GM12878 (cell line): ENCODE measurements at regions not wholly inside any gene's neighbourhood (a gene's known extent, or its start where the extent isn't known, plus 50 kb on each side); places are given as distances from the start of the nearest gene placed in this dataset.

Experiments
- ATAC-seq: fragments of 200-7000 bp; cut with Tn5 transposase; 3 replicates; pipeline ENCODE4 v1.9.1; 2020; ENCODE audit warnings: mild to moderate bottlenecking, moderate library complexity
- BruUV-seq: library from RNA; stranded (reverse); fragments of 400-500 nt; replicated peaks from 2 replicates; lab custom pipeline; 2021; lab: Mats Ljungman, UMichigan
- CTCF ChIA-PET: fragments of 300-600 bp; sonication (Branson Sonifier 250); formaldehyde crosslinking; extraction: SDS; loops from one replicate; lab custom pipeline; 2021; ENCODE audit warnings: inconsistent platforms; lab: Yijun Ruan, JAX
- POLR2A ChIA-PET: fragments of 350-600 bp; formaldehyde crosslinking; extraction: SDS; loops from one replicate; lab custom pipeline; 2021; ENCODE audit warnings: inconsistent platforms; lab: Charles Lee
- RAD21 ChIA-PET: fragments of 300-600 bp; sonication (Branson Sonifier 250); formaldehyde crosslinking; loops from one replicate; lab custom pipeline; 2023; ENCODE audit warnings: antibody characterized with exemption; ENCODE audit not compliant: unreplicated experiment; lab: Charles Lee
- SMC1A ChIA-PET: fragments of 300-600 bp; sonication (Branson Sonifier 250); formaldehyde crosslinking; loops from one replicate; lab custom pipeline; 2023; ENCODE audit not compliant: unreplicated experiment, uncharacterized antibody; lab: Charles Lee
- DNase-seq: peaks from one replicate; pipeline ENCODE4 v3.0.0-alpha.2; 2011; ENCODE audit warnings: low read depth, low spot score
- FAIRE-seq: peaks from 3 replicates; lab custom pipeline; 2011; peaks lifted over from hg19 to GRCh38; lab: Jason Lieb, UNC
- H2AFZ ChIP-seq: 2 replicates; pipeline ENCODE4 v1.6.0; 2011; ENCODE audit warnings: low read depth, low read length, control low read depth; ENCODE audit not compliant: control insufficient read depth
- H3K27ac ChIP-seq: 2 replicates; pipeline ENCODE4 v1.5.1; 2011; ENCODE audit warnings: control low read depth; ENCODE audit not compliant: control insufficient read depth, insufficient read depth
- H3K27me3 ChIP-seq, 2 experiments: replicated peaks in 1 of 2; 2 replicates each; pipeline versions ENCODE4 v1.6.0 to v1.6.1; 2011; ENCODE audit warnings: low read length in 1 of 2; ENCODE audit not compliant: control insufficient read depth in 2 of 2, insufficient read depth in 2 of 2
- H3K36me3 ChIP-seq, 2 experiments: 2 replicates each; pipeline ENCODE4 v1.5.1; 2011; ENCODE audit warnings: low read length in 1 of 2; ENCODE audit not compliant: control insufficient read depth in 2 of 2, insufficient read depth in 2 of 2
- H3K4me1 ChIP-seq: 2 replicates; pipeline ENCODE4 v1.6.1; 2011; ENCODE audit warnings: mild to moderate bottlenecking, low read length, moderate library complexity, mixed read lengths; ENCODE audit not compliant: control insufficient read depth, insufficient read depth
- H3K4me2 ChIP-seq: 2 replicates; pipeline ENCODE4 v1.6.0; 2011; ENCODE audit warnings: control low read depth; ENCODE audit not compliant: control insufficient read depth, insufficient read depth
- H3K4me3 ChIP-seq: fragments of 200-600 bp; sonication (generic); 2 replicates; pipeline ENCODE4 v1.5.1; 2016
- H3K79me2 ChIP-seq: 2 replicates; pipeline ENCODE4 v1.6.0; 2011; ENCODE audit warnings: low read length; ENCODE audit not compliant: control insufficient read depth, insufficient read depth
- H3K9ac ChIP-seq: 2 replicates; pipeline ENCODE4 v1.8.0; 2011; ENCODE audit warnings: low read length, control low read depth, mixed read lengths; ENCODE audit not compliant: control insufficient read depth, insufficient read depth
- H3K9me3 ChIP-seq: replicated peaks from 3 replicates; pipeline ENCODE4 v1.5.1; 2011; ENCODE audit warnings: mild to moderate bottlenecking, low read length; ENCODE audit not compliant: control insufficient read depth, insufficient read depth
- H4K20me1 ChIP-seq: 2 replicates; pipeline ENCODE4 v1.6.0; 2011; ENCODE audit not compliant: control insufficient read depth, insufficient read depth
- CHD4 ChIP-seq: fragments of 200-600 bp; sonication (generic); IDR thresholded peaks from 2 replicates; pipeline ENCODE4 v1.6.1; 2016; ENCODE audit warnings: mild to moderate bottlenecking
- CREM ChIP-seq: IDR thresholded peaks from 2 replicates; pipeline ENCODE4 v1.6.1; 2014; ENCODE audit warnings: antibody characterized with exemption, low read depth
- KLF5 ChIP-seq: fragments of 450-650 bp; IDR thresholded peaks from 2 replicates; pipeline ENCODE4 v1.6.1; 2014; ENCODE audit warnings: mild to moderate bottlenecking; ENCODE audit not compliant: partially characterized antibody
- MTA3 ChIP-seq: IDR thresholded peaks from 2 replicates; pipeline ENCODE4 v1.6.1; 2012; ENCODE audit warnings: low read length, inconsistent platforms, borderline replicate concordance
- MYC ChIP-seq: IDR thresholded peaks from 2 replicates; pipeline ENCODE4 v1.6.1; 2011; ENCODE audit warnings: mild to moderate bottlenecking, low read length, moderate library complexity, inconsistent platforms; ENCODE audit not compliant: insufficient read depth, insufficient replicate concordance, insufficient read length, severe bottlenecking
- NFYB ChIP-seq: IDR thresholded peaks from 2 replicates; pipeline ENCODE4 v1.6.1; 2011; ENCODE audit warnings: low read depth, mild to moderate bottlenecking, low read length, improper control_type of control experiment, moderate library complexity; ENCODE audit not compliant: insufficient read depth
- NR2C2 ChIP-seq: IDR thresholded peaks from 2 replicates; pipeline ENCODE4 v1.6.1; 2011; ENCODE audit warnings: borderline replicate concordance, low read depth; ENCODE audit not compliant: control insufficient read depth, insufficient read length
- NR2F1 ChIP-seq: fragments of 450-650 bp; conservative IDR thresholded peaks from 2 replicates; pipeline ENCODE4 v1.6.1; 2017; ENCODE audit warnings: mild to moderate bottlenecking
- NRF1 ChIP-seq: conservative IDR thresholded peaks from 2 replicates; pipeline ENCODE4 v1.6.1; 2011; ENCODE audit warnings: mild to moderate bottlenecking, low read depth, low read length, improper control_type of control experiment
- SREBF2 ChIP-seq: IDR thresholded peaks from 2 replicates; pipeline ENCODE4 v1.6.1; 2012; ENCODE audit warnings: mild to moderate bottlenecking, low read length
- WRNIP1 ChIP-seq: IDR thresholded peaks from 2 replicates; pipeline ENCODE4 v1.6.1; 2011; ENCODE audit warnings: low read depth, low read length, improper control_type of control experiment, borderline replicate concordance
- YBX1 ChIP-seq: fragments of 450-650 bp; IDR thresholded peaks from 2 replicates; pipeline ENCODE4 v1.6.1; 2016; ENCODE audit warnings: antibody characterized with exemption
- ZBED1 ChIP-seq: IDR thresholded peaks from 2 replicates; pipeline ENCODE4 v1.6.1; 2016; ENCODE audit warnings: borderline replicate concordance
- WGBS: methylation state at CpG from one replicate; pipeline ENCODE4 v1.1.6; 2016; ENCODE audit warnings: low lambda C conversion rate; ENCODE audit not compliant: insufficient replicate concordance, insufficient coverage; ENCODE audit errors: missing lambda C conversion rate; 5-methylcytosine and 5-hydroxymethylcytosine counted together
- in situ Hi-C: fragments of 300-500 bp; cut with MboI; formaldehyde crosslinking; loops from 9 replicates; pipeline ENCODE4 v1.14.3; 2018; ENCODE audit warnings: mixed read lengths
- intact Hi-C: fragments of 100-400 bp; cut with micrococcal nuclease; formaldehyde crosslinking; loops from one replicate; pipeline ENCODE4 v1.14.2; 2022; ENCODE audit not compliant: unreplicated experiment
- TF ChIP-seq, protein P1 (sequence below): fragments of 450-650 bp; conservative IDR thresholded peaks from 2 replicates; pipeline ENCODE4 v1.6.1; 2017; ENCODE audit warnings: mild to moderate bottlenecking, moderate library complexity
- TF ChIP-seq, protein P2 (sequence below): fragments of 450-650 bp; IDR thresholded peaks from 2 replicates; pipeline ENCODE4 v1.6.1; 2017; ENCODE audit warnings: mild to moderate bottlenecking, low read depth, inconsistent platforms; ENCODE audit not compliant: poor library complexity, severe bottlenecking
- TF ChIP-seq, protein P3 (sequence below): fragments of 450-650 bp; IDR thresholded peaks from 2 replicates; pipeline ENCODE4 v1.6.1; 2018; ENCODE audit warnings: mild to moderate bottlenecking, low read depth, moderate library complexity; ENCODE audit not compliant: partially characterized antibody

GRCh38 chr22:34986523-34986922, 79.4 kb upstream of the ISX start:
- FAIRE-seq, result no peak
- H3K9ac ChIP-seq, result no peak overlapping the region
- no peaks in the 10 kb centered on the region for H4K20me1 ChIP-seq
- POLR2A ChIA-PET, result interaction anchor here (0.9 kb wide), 1 partner anchor 30 kb away, joined by 3 read pairs; no protein-coding TSS in a partner anchor
- ATAC-seq, result no peak
- TF ChIP-seq YBX1 (no peak), MTA3 (no peak), NFYB (no peak), NR2C2 (no peak), NRF1 (no peak), WRNIP1 (no peak), CHD4 (no peak), SREBF2 (no peak), MYC (no peak), ZBED1 (no peak), NR2F1 (no peak), CREM (no peak), KLF5 (no peak)
- TF ChIP-seq, protein P1, sequence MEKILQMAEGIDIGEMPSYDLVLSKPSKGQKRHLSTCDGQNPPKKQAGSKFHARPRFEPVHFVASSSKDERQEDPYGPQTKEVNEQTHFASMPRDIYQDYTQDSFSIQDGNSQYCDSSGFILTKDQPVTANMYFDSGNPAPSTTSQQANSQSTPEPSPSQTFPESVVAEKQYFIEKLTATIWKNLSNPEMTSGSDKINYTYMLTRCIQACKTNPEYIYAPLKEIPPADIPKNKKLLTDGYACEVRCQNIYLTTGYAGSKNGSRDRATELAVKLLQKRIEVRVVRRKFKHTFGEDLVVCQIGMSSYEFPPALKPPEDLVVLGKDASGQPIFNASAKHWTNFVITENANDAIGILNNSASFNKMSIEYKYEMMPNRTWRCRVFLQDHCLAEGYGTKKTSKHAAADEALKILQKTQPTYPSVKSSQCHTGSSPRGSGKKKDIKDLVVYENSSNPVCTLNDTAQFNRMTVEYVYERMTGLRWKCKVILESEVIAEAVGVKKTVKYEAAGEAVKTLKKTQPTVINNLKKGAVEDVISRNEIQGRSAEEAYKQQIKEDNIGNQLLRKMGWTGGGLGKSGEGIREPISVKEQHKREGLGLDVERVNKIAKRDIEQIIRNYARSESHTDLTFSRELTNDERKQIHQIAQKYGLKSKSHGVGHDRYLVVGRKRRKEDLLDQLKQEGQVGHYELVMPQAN, result no peak
- TF ChIP-seq, protein P2, sequence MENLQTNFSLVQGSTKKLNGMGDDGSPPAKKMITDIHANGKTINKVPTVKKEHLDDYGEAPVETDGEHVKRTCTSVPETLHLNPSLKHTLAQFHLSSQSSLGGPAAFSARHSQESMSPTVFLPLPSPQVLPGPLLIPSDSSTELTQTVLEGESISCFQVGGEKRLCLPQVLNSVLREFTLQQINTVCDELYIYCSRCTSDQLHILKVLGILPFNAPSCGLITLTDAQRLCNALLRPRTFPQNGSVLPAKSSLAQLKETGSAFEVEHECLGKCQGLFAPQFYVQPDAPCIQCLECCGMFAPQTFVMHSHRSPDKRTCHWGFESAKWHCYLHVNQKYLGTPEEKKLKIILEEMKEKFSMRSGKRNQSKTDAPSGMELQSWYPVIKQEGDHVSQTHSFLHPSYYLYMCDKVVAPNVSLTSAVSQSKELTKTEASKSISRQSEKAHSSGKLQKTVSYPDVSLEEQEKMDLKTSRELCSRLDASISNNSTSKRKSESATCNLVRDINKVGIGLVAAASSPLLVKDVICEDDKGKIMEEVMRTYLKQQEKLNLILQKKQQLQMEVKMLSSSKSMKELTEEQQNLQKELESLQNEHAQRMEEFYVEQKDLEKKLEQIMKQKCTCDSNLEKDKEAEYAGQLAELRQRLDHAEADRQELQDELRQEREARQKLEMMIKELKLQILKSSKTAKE, result no peak
- TF ChIP-seq, protein P3, sequence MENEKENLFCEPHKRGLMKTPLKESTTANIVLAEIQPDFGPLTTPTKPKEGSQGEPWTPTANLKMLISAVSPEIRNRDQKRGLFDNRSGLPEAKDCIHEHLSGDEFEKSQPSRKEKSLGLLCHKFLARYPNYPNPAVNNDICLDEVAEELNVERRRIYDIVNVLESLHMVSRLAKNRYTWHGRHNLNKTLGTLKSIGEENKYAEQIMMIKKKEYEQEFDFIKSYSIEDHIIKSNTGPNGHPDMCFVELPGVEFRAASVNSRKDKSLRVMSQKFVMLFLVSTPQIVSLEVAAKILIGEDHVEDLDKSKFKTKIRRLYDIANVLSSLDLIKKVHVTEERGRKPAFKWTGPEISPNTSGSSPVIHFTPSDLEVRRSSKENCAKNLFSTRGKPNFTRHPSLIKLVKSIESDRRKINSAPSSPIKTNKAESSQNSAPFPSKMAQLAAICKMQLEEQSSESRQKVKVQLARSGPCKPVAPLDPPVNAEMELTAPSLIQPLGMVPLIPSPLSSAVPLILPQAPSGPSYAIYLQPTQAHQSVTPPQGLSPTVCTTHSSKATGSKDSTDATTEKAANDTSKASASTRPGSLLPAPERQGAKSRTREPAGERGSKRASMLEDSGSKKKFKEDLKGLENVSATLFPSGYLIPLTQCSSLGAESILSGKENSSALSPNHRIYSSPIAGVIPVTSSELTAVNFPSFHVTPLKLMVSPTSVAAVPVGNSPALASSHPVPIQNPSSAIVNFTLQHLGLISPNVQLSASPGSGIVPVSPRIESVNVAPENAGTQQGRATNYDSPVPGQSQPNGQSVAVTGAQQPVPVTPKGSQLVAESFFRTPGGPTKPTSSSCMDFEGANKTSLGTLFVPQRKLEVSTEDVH, result no peak
- CTCF ChIA-PET, result no interaction called here
- H3K4me3 ChIP-seq, result no peak overlapping the region
- H3K27ac ChIP-seq, result no peak overlapping the region
- H3K79me2 ChIP-seq, result no peaks in the 10 kb centered on the region
- no peaks in the 10 kb centered on the region for H3K4me1 ChIP-seq
- H3K4me2 ChIP-seq, result no peak overlapping the region
- WGBS, result 33% methylated on average over 1 of the region's 1 CpG
- DNase-seq, result no peak
- intact Hi-C loops (no loop called here), in situ Hi-C loops (no loop called here)
- BruUV-seq, result no TSS peak
- H2AFZ ChIP-seq, result no peak overlapping the region
- RAD21 ChIA-PET, result no interaction called here
- H3K36me3 ChIP-seq, result no peaks in the 10 kb centered on the region
- H3K27me3 ChIP-seq, result no peaks in the 10 kb centered on the region
- SMC1A ChIA-PET, result no interaction called here
- H3K9me3 ChIP-seq, result no peaks in the 10 kb centered on the region; the same call in 2 of the 3 replicates
